GM19395 (cell line): ENCODE measurements at regions not wholly inside any gene's neighbourhood (a gene's known extent, or its start where the extent isn't known, plus 50 kb on each side); places are given as distances from the start of the nearest gene placed in this dataset.
"Not testable (repeated sequence)": the region's sequence is repeated elsewhere in the genome, so short reads cannot be mapped to it uniquely, and the experiment has no call there.

Experiments
- ATAC-seq: cut with Tn5 transposase; IDR thresholded peaks from one replicate; pipeline ENCODE4 v1.9.1; 2021; ENCODE audit warnings: mild to moderate bottlenecking, moderate library complexity; ENCODE audit not compliant: unreplicated experiment

GRCh38 chrX:78822157-78822690 lies 74.7 kb downstream of the LPAR4 start:
- no peak for ATAC-seq

DNA sequence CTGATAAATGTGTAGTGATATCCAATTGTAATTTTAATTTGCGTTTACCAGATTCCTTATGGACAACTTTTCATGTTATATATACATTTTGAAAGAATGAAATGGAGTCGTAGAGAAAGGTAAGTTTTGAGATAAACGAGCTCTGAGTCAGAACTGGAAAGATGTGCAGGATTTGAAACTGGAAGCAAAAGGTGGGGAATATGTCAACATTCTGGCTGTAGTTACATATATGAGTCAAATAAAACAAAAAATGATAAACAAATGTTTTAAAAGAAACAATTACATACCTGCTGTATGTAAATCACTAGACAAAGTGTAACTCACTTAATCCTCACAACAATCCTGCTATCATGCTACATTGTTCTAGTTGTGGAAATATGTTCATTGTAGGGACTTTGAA lies 84.0 kb downstream of the LPAR4 start:
- ATAC-seq: no peak

DNA sequence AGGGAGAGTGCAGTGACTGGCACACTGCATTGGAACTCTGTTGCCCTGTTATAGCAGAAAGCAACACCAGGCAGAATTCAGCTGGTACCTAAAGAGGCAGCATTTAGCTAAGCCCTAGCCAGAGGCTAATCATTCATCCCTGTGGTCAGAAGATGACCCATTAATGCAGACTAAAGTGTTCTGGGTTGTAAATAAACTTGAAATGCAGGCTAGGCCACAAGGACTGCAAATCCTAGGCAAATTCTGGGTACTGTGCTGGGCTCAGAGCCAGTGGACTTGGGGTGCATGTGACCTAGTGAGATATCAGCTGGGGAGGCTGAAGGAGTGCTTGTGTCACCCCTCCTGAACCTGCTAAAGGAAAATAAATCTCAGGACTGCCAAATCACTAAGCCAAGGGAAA lies 91.2 kb downstream of the LPAR4 start:
- no peak for ATAC-seq

DNA sequence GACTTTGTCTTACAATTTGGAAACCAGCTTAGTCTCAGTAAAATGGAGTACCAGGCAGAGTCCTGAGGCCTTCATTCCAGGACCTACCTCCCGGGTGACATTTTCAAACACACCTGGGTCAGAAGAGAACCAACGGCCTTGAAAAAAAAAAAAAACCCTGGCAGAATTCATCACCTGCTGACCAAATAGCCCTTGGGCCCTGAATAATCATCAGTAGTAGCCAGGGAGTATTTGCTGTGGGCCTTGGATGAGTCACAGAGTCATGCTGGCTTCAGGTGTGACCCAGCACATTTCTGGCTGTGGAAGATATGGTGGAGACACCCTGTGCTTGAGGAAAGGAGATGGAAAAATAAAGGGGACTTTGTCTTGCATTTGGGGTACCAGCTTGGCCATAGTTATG lies 92.2 kb downstream of the LPAR4 start:
- no peak for ATAC-seq

GRCh38 chrX:78844218-78844617 lies 96.7 kb downstream of the LPAR4 start:
- not testable (repeated sequence) for ATAC-seq

DNA sequence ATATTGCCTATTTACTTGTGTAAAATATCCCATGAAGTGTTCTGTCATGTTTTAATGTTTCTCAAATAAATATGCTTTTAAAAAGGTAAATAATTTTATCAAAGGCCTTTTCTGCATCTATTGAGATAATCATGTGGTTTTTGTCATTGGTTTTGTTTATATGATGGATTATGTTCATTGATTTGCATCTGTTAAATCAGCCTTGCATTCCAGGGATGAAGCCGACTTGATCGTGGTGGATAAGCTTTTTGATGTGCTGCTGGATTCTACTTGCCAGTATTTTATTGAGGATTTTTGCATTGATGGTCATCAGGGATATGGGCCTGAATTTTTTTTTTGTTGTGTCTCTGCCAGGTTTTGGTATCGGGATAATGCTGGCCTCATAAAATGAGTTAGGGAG lies 63.9 kb upstream of the P2RY10 start:
- not testable (repeated sequence) for ATAC-seq

GRCh38 chrX:78886550-78886949 lies 58.6 kb upstream of the P2RY10 start:
- peak; percentile 63 for ATAC-seq
